Activated B cell treated with CpG ODN at 0.5 μM for 24 hours (primary cell): ENCODE measurements at regions not wholly inside any gene's neighbourhood (a gene's known extent, or its start where the extent isn't known, plus 50 kb on each side); places are given as distances from the start of the nearest gene placed in this dataset.
"Not testable (repeated sequence)": the region's sequence is repeated elsewhere in the genome, so short reads cannot be mapped to it uniquely, and the experiment has no call there.

Experiments
- ATAC-seq: fragments of 200-7000 bp; cut with Tn5 transposase; one replicate; pipeline ENCODE4 v1.10.0; 2021; ENCODE audit warnings: low read depth, mild to moderate bottlenecking, moderate library complexity
- CTCF ChIA-PET: fragments of 350-600 bp; sonication (Branson Sonifier 250); formaldehyde crosslinking; loops from one replicate; lab custom pipeline; 2021; ENCODE audit warnings: antibody characterized with exemption; lab: Charles Lee
- POLR2A ChIA-PET: fragments of 350-600 bp; sonication (Branson Sonifier 250); formaldehyde crosslinking; loops from one replicate; lab custom pipeline; 2021; ENCODE audit warnings: antibody characterized with exemption; lab: Charles Lee
- DNase-seq: peaks from one replicate; pipeline ENCODE4 v3.0.0; 2022
- H3K27ac Mint-ChIP-seq: one replicate; pipeline ENCODE4 v1.8.0; 2020; ENCODE audit warnings: mixed read lengths
- H3K27me3 Mint-ChIP-seq: one replicate; pipeline ENCODE4 v1.8.0; 2021; ENCODE audit warnings: mixed read lengths
- H3K36me3 Mint-ChIP-seq: one replicate; pipeline ENCODE4 v1.8.0; 2021; ENCODE audit warnings: low read depth, mixed read lengths
- H3K4me1 Mint-ChIP-seq: one replicate; pipeline ENCODE4 v1.8.0; 2021; ENCODE audit warnings: mixed read lengths
- H3K4me3 Mint-ChIP-seq: one replicate; pipeline ENCODE4 v1.8.0; 2020; ENCODE audit warnings: mild to moderate bottlenecking, mixed read lengths
- H3K9me3 Mint-ChIP-seq: one replicate; pipeline ENCODE4 v1.8.0; 2020; ENCODE audit warnings: mixed read lengths
- CTCF ChIP-seq: fragments of 200-600 bp; IDR thresholded peaks from one replicate; pipeline ENCODE4 v1.8.0; 2022; ENCODE audit warnings: antibody characterized with exemption, mild to moderate bottlenecking
- intact Hi-C: fragments of 100-400 bp; cut with micrococcal nuclease; formaldehyde crosslinking; loops from one replicate; pipeline ENCODE4 v1.15.1; 2024

DNA sequence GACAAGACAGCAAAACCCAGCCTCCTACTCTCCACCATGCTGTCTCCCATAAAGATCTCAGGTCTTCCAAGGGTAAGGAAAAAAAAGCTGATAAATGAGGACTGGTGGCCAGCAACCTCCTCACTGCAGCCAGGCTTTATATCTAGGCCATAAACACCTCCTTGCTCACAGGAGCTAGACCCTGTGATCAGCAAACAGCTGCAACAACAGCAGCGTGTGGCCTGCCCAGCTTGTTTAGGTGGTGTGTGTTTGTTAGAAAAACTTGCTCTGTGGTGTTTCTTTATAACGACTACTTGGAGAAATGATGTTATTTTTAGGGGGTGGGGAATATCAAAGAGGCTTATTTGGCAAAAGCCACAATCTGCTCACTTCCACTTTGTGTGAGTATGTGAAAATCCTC is 880.9 kb upstream of the AMELY start:
- no peaks in the 10 kb centered on the region for H3K36me3 Mint-ChIP-seq
- H3K9me3 Mint-ChIP-seq, result peaks cover 2% of the 10 kb centered on the region
- TF ChIP-seq CTCF, result no peak
- ATAC-seq, result no peak
- no peak for DNase-seq
- intact Hi-C loops, result no loop called here
- H3K27me3 Mint-ChIP-seq, result no peaks in the 10 kb centered on the region
- ChIA-PET CTCF (no interaction called here), POLR2A (no interaction called here)
- H3K4me1 Mint-ChIP-seq, result no peaks in the 10 kb centered on the region
- no peak overlapping the region for H3K27ac Mint-ChIP-seq
- H3K4me3 Mint-ChIP-seq, result no peak overlapping the region

DNA sequence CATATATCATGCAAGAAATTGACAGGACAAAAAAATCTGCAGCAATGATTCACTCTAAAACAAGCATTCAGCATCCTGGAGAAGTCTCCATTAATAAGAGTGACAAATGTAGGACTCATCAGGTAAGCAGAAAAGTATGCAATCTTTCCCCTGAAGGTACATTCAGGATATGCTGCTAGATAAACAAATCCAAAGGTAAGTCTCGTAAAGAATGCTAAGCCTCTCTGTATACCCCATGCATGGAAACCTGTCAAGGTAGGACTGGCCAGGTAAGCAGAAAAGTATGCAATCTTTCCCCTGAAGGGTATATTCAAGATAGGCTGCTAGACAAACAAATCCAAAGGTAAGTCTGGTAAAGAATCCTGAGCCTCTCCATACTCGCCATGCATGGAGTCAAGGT is 869.9 kb upstream of the AMELY start:
- CTCF ChIA-PET, result no interaction called here

DNA sequence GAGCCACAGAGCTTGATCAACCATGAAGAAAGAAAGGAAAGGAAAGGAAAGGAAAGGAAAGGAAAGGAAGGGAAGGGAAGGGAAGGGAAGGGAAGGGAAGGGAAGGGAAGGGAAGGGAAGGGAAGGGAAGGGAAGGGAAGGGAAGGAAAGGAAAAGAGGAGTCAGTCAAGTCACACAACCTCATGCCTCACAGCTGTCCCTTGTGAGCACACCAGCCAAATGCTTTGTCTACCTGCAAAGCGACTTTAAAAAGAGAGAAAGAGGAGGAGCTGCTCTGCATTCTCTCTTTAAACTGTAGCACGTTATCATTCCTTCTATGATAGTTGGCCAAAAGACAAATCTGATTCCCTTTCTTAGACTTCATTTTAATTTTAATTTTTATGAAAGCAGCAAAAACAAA is 863.9 kb upstream of the AMELY start:
- not testable (repeated sequence) for H3K36me3 Mint-ChIP-seq, H3K4me1 Mint-ChIP-seq, H3K27me3 Mint-ChIP-seq

More for the DNA sequence above, 869.9 kb upstream of the AMELY start:
- H3K9me3 Mint-ChIP-seq, result no peaks in the 10 kb centered on the region
- DNase-seq, result no peak
- H3K4me1 Mint-ChIP-seq, result no peaks in the 10 kb centered on the region
- no peak for TF ChIP-seq CTCF
- ATAC-seq, result no peak
- no peak overlapping the region for H3K27ac Mint-ChIP-seq
- H3K36me3 Mint-ChIP-seq, result no peaks in the 10 kb centered on the region
- no peak overlapping the region for H3K4me3 Mint-ChIP-seq
- intact Hi-C loops, result loop anchor here (10.0 kb wide), 1 partner anchor 47 kb away; no protein-coding TSS in a partner anchor
- POLR2A ChIA-PET, result no interaction called here
- no peaks in the 10 kb centered on the region for H3K27me3 Mint-ChIP-seq

GRCh38 chrY:7771771-7772170 is 860.2 kb upstream of the AMELY start:
- ChIA-PET CTCF (no interaction called here), POLR2A (no interaction called here)
- no peak for TF ChIP-seq CTCF
- Mint-ChIP-seq H3K36me3 (no peaks in the 10 kb centered on the region), H3K4me1 (no peaks in the 10 kb centered on the region), H3K27me3 (no peaks in the 10 kb centered on the region), H3K4me3 (no peak overlapping the region), H3K27ac (no peak overlapping the region), H3K9me3 (no peaks in the 10 kb centered on the region)
- intact Hi-C loops, result no loop called here
- no peak for ATAC-seq
- DNase-seq, result no peak

More for the DNA sequence above, 863.9 kb upstream of the AMELY start:
- intact Hi-C loops, H3K9me3 Mint-ChIP-seq, ATAC-seq, POLR2A ChIA-PET, DNase-seq, H3K4me3 Mint-ChIP-seq, CTCF ChIA-PET, H3K27ac Mint-ChIP-seq: not testable (repeated sequence)

- no peak for ATAC-seq
These were observed 858.3 kb upstream of the AMELY start for GRCh38 chrY:7769790-7770375.

More at GRCh38 chrY:7769790-7770375, 858.3 kb upstream of the AMELY start:
- H3K4me3 Mint-ChIP-seq, result no peak overlapping the region
- no peak for DNase-seq
- POLR2A ChIA-PET, result no interaction called here
- intact Hi-C loops, result no loop called here
- H3K36me3 Mint-ChIP-seq, result no peaks in the 10 kb centered on the region
- no peak overlapping the region for H3K27ac Mint-ChIP-seq
- H3K27me3 Mint-ChIP-seq, result no peaks in the 10 kb centered on the region
- TF ChIP-seq CTCF, result no peak
- no peaks in the 10 kb centered on the region for H3K9me3 Mint-ChIP-seq
- H3K4me1 Mint-ChIP-seq, result no peaks in the 10 kb centered on the region
- CTCF ChIA-PET, result no interaction called here
